SK-N-SH (cell line): ENCODE measurements at regions not wholly inside any gene's neighbourhood (a gene's known extent, or its start where the extent isn't known, plus 50 kb on each side); places are given as distances from the start of the nearest gene placed in this dataset.

Source experiments
- CTCF ChIA-PET: fragments of 300-600, 350-600 bp; formaldehyde crosslinking; extraction: SDS; loops from one replicate; lab custom pipeline; 2021; lab: Yijun Ruan, JAX
- POLR2A ChIA-PET: fragments of 350-600 bp; sonication (Branson Sonifier 250); formaldehyde crosslinking; extraction: SDS; loops from one replicate; lab custom pipeline; 2020; ENCODE audit warnings: antibody characterized with exemption, inconsistent platforms; lab: Yijun Ruan, JAX
- DNase-seq: peaks from one replicate; pipeline ENCODE4 v3.0.0; 2012
- H2AFZ ChIP-seq: fragments of 200-600 bp; sonication (generic); 2 replicates; pipeline ENCODE4 v1.8.1; 2016; ENCODE audit warnings: antibody characterized with exemption, mild to moderate bottlenecking, low read depth
- H3F3A ChIP-seq: fragments of 200-600 bp; sonication (generic); replicated peaks from 2 replicates; pipeline ENCODE3; 2016; ENCODE audit warnings: antibody characterized with exemption, mild to moderate bottlenecking; ENCODE audit not compliant: insufficient read depth
- H3K27ac ChIP-seq, 2 experiments: fragments of 200-500 bp in 1 of 2; fragments of 200-600 bp in 1 of 2; sonication (Bioruptor generic) in 1 of 2; sonication (generic), shearing (Covaris generic) in 1 of 2; 2 replicates each; pipeline versions ENCODE4 v1.5.1 to v1.6.1; 2014 to 2016; ENCODE audit warnings: low read depth in 2 of 2, inconsistent platforms in 1 of 2, low read length in 1 of 2, mild to moderate bottlenecking in 1 of 2, mixed read lengths in 1 of 2
- H3K27me3 ChIP-seq: fragments of 200-600 bp; sonication (generic), shearing (Covaris generic); 2 replicates; pipeline ENCODE4 v1.6.1; 2016; ENCODE audit warnings: mixed run types; ENCODE audit not compliant: insufficient read depth
- H3K36me3 ChIP-seq, 2 experiments: fragments of 200-500 bp in 1 of 2; fragments of 200-600 bp in 1 of 2; sonication (Bioruptor generic) in 1 of 2; sonication (generic) in 1 of 2; replicated peaks in 1 of 2; 2 replicates each; pipeline versions ENCODE3 to v1.5.1; 2014 to 2016; ENCODE audit warnings: low read length in 1 of 2, mild to moderate bottlenecking in 1 of 2; ENCODE audit not compliant: insufficient read depth in 2 of 2, control insufficient read depth in 1 of 2
- H3K4me1 ChIP-seq, 2 experiments: fragments of 200-500 bp in 1 of 2; fragments of 200-600 bp in 1 of 2; sonication (Bioruptor generic) in 1 of 2; sonication (generic), shearing (Covaris generic) in 1 of 2; 2 replicates each; pipeline versions ENCODE4 v1.5.1 to v1.6.1; 2014 to 2016; ENCODE audit warnings: low read depth in 1 of 2, low read length in 1 of 2, mixed run types in 1 of 2; ENCODE audit not compliant: insufficient read depth in 2 of 2, control insufficient read depth in 1 of 2
- H3K4me2 ChIP-seq: fragments of 200-600 bp; sonication (generic), shearing (Covaris generic); 2 replicates; pipeline ENCODE4 v1.6.1; 2017; ENCODE audit warnings: mixed run types
- H3K4me3 ChIP-seq, 2 experiments: fragments of 200-500 bp in 1 of 2; fragments of 200-600 bp in 1 of 2; sonication (Bioruptor generic) in 1 of 2; sonication (generic), shearing (Covaris generic) in 1 of 2; 2 replicates each; pipeline versions ENCODE4 v1.5.1 to v1.8.1; 2014 to 2016; ENCODE audit warnings: low read depth in 2 of 2, inconsistent platforms in 1 of 2, low read length in 1 of 2, mild to moderate bottlenecking in 1 of 2, mixed read lengths in 1 of 2, moderate library complexity in 1 of 2
- H3K79me2 ChIP-seq: fragments of 200-600 bp; sonication (generic); 2 replicates; pipeline ENCODE4 v1.8.1; 2017; ENCODE audit warnings: mild to moderate bottlenecking; ENCODE audit not compliant: insufficient read depth
- H3K9ac ChIP-seq: fragments of 200-600 bp; sonication (generic); 2 replicates; pipeline ENCODE4 v1.6.1; 2017; ENCODE audit warnings: mixed run types
- H3K9me2 ChIP-seq: fragments of 200-600 bp; sonication (generic); 2 replicates; pipeline ENCODE4 v1.6.1; 2017; ENCODE audit warnings: mixed run types
- H3K9me3 ChIP-seq: fragments of 200-600 bp; sonication (generic); 2 replicates; pipeline ENCODE4 v1.6.1; 2017; ENCODE audit warnings: mixed run types, mild to moderate bottlenecking, moderate library complexity
- H4K20me1 ChIP-seq: fragments of 200-600 bp; sonication (generic); 2 replicates; pipeline ENCODE4 v1.6.1; 2017; ENCODE audit warnings: mild to moderate bottlenecking, mixed run types; ENCODE audit not compliant: insufficient read depth
- CHD2 ChIP-seq: fragments of 150-350 bp; IDR thresholded peaks from 2 replicates; pipeline ENCODE4 v1.6.1; 2018; ENCODE audit warnings: low read length; ENCODE audit not compliant: partially characterized antibody
- ELF1 ChIP-seq: IDR thresholded peaks from 2 replicates; pipeline ENCODE4 v1.4.0; 2012
- EZH2phosphoT487 ChIP-seq: fragments of 200-600 bp; sonication (generic); IDR thresholded peaks from 2 replicates; pipeline ENCODE4 v1.6.1; 2017; ENCODE audit warnings: low read depth, mixed run types, mild to moderate bottlenecking, antibody characterized with exemption, moderate library complexity, borderline replicate concordance
- FOXJ3 ChIP-seq: sonication (generic); formaldehyde crosslinking; IDR thresholded peaks from 2 replicates; pipeline ENCODE4 v1.5.1; 2020; ENCODE audit warnings: mild to moderate bottlenecking, missing genetic modification reagents
- FOXM1 ChIP-seq: IDR thresholded peaks from 2 replicates; pipeline ENCODE4 v1.4.0; 2012; ENCODE audit warnings: low read depth, mild to moderate bottlenecking
- GABPA ChIP-seq: IDR thresholded peaks from 2 replicates; pipeline ENCODE4 v1.4.0; 2012; ENCODE audit warnings: low read depth, mild to moderate bottlenecking
- MXI1 ChIP-seq: IDR thresholded peaks from 2 replicates; pipeline ENCODE4 v1.6.1; 2012; ENCODE audit warnings: mild to moderate bottlenecking, low read depth, low read length, improper control_type of control experiment
- NFIC ChIP-seq: IDR thresholded peaks from 2 replicates; pipeline ENCODE4 v1.4.0; 2012; ENCODE audit warnings: borderline replicate concordance
- NRF1 ChIP-seq: IDR thresholded peaks from 2 replicates; pipeline ENCODE4 v1.6.1; 2012; ENCODE audit warnings: low read depth, mild to moderate bottlenecking, low read length
- RCOR1 ChIP-seq: fragments of 150-350 bp; IDR thresholded peaks from 2 replicates; pipeline ENCODE4 v1.6.1; 2017; ENCODE audit warnings: antibody characterized with exemption, low read length
- RFX5 ChIP-seq: IDR thresholded peaks from 2 replicates; pipeline ENCODE4 v1.6.1; 2012; ENCODE audit warnings: mild to moderate bottlenecking, improper control_type of control experiment, low read length
- SMC3 ChIP-seq: IDR thresholded peaks from 2 replicates; pipeline ENCODE4 v1.6.1; 2012; ENCODE audit warnings: low read depth, low read length, improper control_type of control experiment
- TAF1 ChIP-seq: IDR thresholded peaks from 2 replicates; pipeline ENCODE4 v1.6.1; 2012; ENCODE audit warnings: low read depth, mild to moderate bottlenecking, low read length, moderate library complexity, borderline replicate concordance
- TCF12 ChIP-seq: IDR thresholded peaks from 2 replicates; pipeline ENCODE4 v1.4.0; 2012
- YY1 ChIP-seq: IDR thresholded peaks from 2 replicates; pipeline ENCODE4 v1.4.0; 2012; ENCODE audit warnings: low read depth, mild to moderate bottlenecking
- WGBS: methylation state at CpG from one replicate; pipeline ENCODE4 v1.1.6; 2017; ENCODE audit warnings: low lambda C conversion rate; 5-methylcytosine and 5-hydroxymethylcytosine counted together
- TF ChIP-seq, protein P1 (sequence below): fragments of 150-350 bp; IDR thresholded peaks from 2 replicates; pipeline ENCODE4 v1.6.1; 2016; ENCODE audit warnings: mild to moderate bottlenecking, low read depth, low read length
- TF ChIP-seq, protein P2 (sequence below): IDR thresholded peaks from 2 replicates; pipeline ENCODE4 v1.4.0; 2012; ENCODE audit warnings: low read depth, borderline replicate concordance
- TF ChIP-seq, protein P3 (sequence below): fragments of 150-350 bp; IDR thresholded peaks from 2 replicates; pipeline ENCODE4 v1.6.1; 2017; ENCODE audit warnings: antibody characterized with exemption, low read length, low read depth, borderline replicate concordance

DNA sequence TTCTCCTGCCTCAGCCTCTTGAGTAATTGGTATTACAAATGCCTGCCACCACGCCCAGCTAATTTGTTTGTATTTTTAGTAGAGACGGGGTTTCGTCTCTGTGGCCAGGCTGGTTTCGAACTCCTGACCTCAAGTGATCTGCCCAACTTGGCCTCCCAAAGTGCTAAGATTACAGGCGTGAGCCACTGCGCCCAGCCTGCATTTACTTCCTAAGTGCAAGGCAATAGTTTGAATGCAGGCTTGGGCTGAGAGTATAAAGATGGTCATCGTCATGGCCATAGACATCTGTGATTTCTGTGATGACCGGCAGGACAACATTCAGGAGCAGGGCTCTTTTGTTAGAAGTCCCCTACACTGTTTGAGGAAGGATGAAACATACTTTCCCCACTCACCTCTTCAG is 393.9 kb upstream of the SHH start (continued):
- TF ChIP-seq TAF1 (no peak), RCOR1 (no peak)

DNA sequence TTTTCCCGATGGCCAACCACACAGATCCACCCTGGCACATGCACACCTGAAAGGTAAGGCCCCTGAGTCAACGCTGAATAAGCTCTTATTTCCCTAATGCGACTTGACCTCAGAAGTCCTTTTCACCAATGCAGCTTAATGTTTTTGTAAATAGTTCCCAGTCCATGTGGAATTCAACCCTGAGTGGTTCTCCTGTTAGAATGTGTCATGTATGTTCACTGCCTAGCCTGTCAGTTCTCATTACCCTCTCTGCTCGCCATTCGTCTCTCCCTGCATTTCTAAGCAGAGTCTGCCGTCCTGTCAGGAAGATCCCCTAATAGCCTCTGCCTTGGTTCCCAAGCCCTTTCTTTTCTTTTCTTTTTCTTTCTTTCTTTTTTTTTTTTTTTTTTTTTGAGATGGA is 392.6 kb upstream of the SHH start:
- no peaks in the 10 kb centered on the region for H3K4me1 ChIP-seq
- 6% methylated on average over 6 of the region's 6 CpGs for WGBS

DNA sequence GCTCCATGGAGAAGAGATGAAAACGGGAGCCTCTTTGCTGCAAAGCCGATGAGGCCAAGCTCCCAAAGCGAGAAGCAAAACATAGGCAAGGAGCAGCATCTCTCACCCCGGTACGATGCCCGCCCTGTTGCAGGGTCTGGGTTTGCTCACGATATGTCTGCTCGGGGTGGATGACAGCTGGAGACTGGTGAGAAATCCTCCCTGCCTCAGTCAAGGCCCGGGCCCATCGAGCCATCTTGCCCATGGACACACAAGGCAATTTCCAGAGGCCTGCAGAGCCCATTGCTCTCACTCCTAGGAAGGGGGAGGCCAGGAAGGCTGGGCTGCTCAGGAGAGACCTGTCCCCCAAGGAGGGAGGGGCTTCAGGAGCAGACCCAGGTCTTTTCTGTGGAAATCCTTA is 391.7 kb upstream of the SHH start:
- Histone ChIP-seq H3K4me2 (no peak overlapping the region), H3K9ac (no peak overlapping the region), H3F3A (no peaks in the 10 kb centered on the region), H4K20me1 (no peaks in the 10 kb centered on the region), H3K4me1 (no peaks in the 10 kb centered on the region), H3K27me3 (peaks cover 77% of the 10 kb centered on the region), H3K27ac (no peak overlapping the region), H3K36me3 (no peaks in the 10 kb centered on the region), H3K9me3 (no peaks in the 10 kb centered on the region), H3K9me2 (no peaks in the 10 kb centered on the region), H3K4me3 (no peak overlapping the region), H3K79me2 (no peaks in the 10 kb centered on the region), H2AFZ (no peak overlapping the region)
- ChIA-PET POLR2A (no interaction called here), CTCF (no interaction called here)
- TF ChIP-seq TCF12 (no peak), GABPA (no peak)
- TF ChIP-seq, protein P1, sequence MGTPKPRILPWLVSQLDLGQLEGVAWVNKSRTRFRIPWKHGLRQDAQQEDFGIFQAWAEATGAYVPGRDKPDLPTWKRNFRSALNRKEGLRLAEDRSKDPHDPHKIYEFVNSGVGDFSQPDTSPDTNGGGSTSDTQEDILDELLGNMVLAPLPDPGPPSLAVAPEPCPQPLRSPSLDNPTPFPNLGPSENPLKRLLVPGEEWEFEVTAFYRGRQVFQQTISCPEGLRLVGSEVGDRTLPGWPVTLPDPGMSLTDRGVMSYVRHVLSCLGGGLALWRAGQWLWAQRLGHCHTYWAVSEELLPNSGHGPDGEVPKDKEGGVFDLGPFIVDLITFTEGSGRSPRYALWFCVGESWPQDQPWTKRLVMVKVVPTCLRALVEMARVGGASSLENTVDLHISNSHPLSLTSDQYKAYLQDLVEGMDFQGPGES = no peak
- no peak for DNase-seq
- 6% methylated on average over 9 of the region's 10 CpGs for WGBS

More for the DNA sequence above, 392.6 kb upstream of the SHH start:
- DNase-seq = no peak
- Histone ChIP-seq H3K27ac (no peak overlapping the region), H3F3A (no peaks in the 10 kb centered on the region), H3K27me3 (peaks cover 76% of the 10 kb centered on the region), H2AFZ (no peak overlapping the region), H3K79me2 (no peaks in the 10 kb centered on the region), H4K20me1 (no peaks in the 10 kb centered on the region), H3K4me2 (no peak overlapping the region), H3K36me3 (no peaks in the 10 kb centered on the region), H3K4me3 (no peak overlapping the region), H3K9ac (no peak overlapping the region), H3K9me2 (no peaks in the 10 kb centered on the region), H3K9me3 (no peaks in the 10 kb centered on the region)
- POLR2A ChIA-PET = no interaction called here
- CTCF ChIA-PET = interaction anchor here (0.7 kb wide), 1 partner anchor 385 kb away, joined by 3 read pairs; no protein-coding TSS in a partner anchor
- TF ChIP-seq FOXJ3 (no peak), GABPA (no peak), YY1 (no peak)

DNA sequence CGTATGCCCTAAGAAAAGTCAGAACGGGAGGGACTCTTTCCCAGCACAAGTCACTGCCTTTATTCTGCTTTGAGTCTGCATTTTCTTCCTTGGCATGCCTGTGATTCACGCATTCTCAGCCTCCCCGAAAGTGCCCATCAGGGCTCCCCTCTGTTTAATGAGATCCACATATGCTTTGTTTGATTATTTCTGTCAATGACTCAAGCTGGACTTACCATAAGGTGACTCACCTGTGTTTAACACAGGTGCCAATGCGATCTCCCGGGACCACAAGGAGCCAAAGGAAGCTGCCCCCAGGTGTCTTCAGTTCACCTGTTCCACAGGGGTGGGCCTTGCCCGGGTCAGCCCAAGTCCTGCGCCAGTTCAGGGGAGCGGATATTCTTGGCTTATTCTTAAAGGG is 386.0 kb upstream of the SHH start:
- CTCF ChIA-PET = interaction anchor here (1.3 kb wide), 1 partner anchor 12 kb away, joined by 3 read pairs; no protein-coding TSS in a partner anchor
- WGBS = 14% methylated on average over 9 of the region's 9 CpGs
- H3K9me3 ChIP-seq = no peaks in the 10 kb centered on the region
- TF ChIP-seq, protein P2, sequence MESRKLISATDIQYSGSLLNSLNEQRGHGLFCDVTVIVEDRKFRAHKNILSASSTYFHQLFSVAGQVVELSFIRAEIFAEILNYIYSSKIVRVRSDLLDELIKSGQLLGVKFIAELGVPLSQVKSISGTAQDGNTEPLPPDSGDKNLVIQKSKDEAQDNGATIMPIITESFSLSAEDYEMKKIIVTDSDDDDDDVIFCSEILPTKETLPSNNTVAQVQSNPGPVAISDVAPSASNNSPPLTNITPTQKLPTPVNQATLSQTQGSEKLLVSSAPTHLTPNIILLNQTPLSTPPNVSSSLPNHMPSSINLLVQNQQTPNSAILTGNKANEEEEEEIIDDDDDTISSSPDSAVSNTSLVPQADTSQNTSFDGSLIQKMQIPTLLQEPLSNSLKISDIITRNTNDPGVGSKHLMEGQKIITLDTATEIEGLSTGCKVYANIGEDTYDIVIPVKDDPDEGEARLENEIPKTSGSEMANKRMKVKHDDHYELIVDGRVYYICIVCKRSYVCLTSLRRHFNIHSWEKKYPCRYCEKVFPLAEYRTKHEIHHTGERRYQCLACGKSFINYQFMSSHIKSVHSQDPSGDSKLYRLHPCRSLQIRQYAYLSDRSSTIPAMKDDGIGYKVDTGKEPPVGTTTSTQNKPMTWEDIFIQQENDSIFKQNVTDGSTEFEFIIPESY = no peak
- no peak for TF ChIP-seq FOXM1
- TF ChIP-seq SMC3 = no peak
- TF ChIP-seq FOXJ3 = no peak
- no peak for TF ChIP-seq TAF1
- TF ChIP-seq NFIC = no peak
- no peak for TF ChIP-seq ELF1
- no peak for TF ChIP-seq EZH2phosphoT487
- TF ChIP-seq, protein P3, sequence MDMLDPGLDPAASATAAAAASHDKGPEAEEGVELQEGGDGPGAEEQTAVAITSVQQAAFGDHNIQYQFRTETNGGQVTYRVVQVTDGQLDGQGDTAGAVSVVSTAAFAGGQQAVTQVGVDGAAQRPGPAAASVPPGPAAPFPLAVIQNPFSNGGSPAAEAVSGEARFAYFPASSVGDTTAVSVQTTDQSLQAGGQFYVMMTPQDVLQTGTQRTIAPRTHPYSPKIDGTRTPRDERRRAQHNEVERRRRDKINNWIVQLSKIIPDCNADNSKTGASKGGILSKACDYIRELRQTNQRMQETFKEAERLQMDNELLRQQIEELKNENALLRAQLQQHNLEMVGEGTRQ = no peak
- TF ChIP-seq CHD2 = no peak
- no peak for TF ChIP-seq NRF1
- no peak for TF ChIP-seq RFX5
- no peak for TF ChIP-seq MXI1
- TF ChIP-seq YY1 = no peak

More for the DNA sequence above, 386.0 kb upstream of the SHH start:
- no peak overlapping the region for H3K4me2 ChIP-seq
- no peaks in the 10 kb centered on the region for H3F3A ChIP-seq
- H3K9me2 ChIP-seq = no peaks in the 10 kb centered on the region
- POLR2A ChIA-PET = no interaction called here
- no peaks in the 10 kb centered on the region for H3K79me2 ChIP-seq
- H3K9ac ChIP-seq = no peak overlapping the region
- no peak for DNase-seq
- no peak overlapping the region for H3K27ac ChIP-seq
- no peak overlapping the region for H2AFZ ChIP-seq
- no peaks in the 10 kb centered on the region for H4K20me1 ChIP-seq
- peaks cover 95% of the 10 kb centered on the region for H3K27me3 ChIP-seq
- no peak overlapping the region for H3K4me3 ChIP-seq
- H3K36me3 ChIP-seq = no peaks in the 10 kb centered on the region
- no peaks in the 10 kb centered on the region for H3K4me1 ChIP-seq
